HL-60 (cell line): ENCODE measurements at regions not wholly inside any gene's neighbourhood (a gene's known extent, or its start where the extent isn't known, plus 50 kb on each side); places are given as distances from the start of the nearest gene placed in this dataset.

Source experiments
- DNase-seq, 2 experiments: peaks; one replicate each; pipeline ENCODE4 v3.0.0-alpha.2; 2010 to 2020; ENCODE audit warnings: low read depth in 1 of 2, low spot score in 1 of 2
- H3K27ac ChIP-seq: fragments of 250-450 bp; sonication (Bioruptor Pico); replicated peaks from 2 replicates; pipeline ENCODE4 v1.5.1; 2020; ENCODE audit warnings: mild to moderate bottlenecking, moderate library complexity
- H3K27me3 ChIP-seq: fragments of 250-450 bp; sonication (Bioruptor Pico); 2 replicates; pipeline ENCODE4 v1.5.1; 2021; ENCODE audit warnings: mild to moderate bottlenecking, moderate library complexity; ENCODE audit not compliant: insufficient read depth, poor library complexity, severe bottlenecking
- H3K4me3 ChIP-seq: replicated peaks from 2 replicates; pipeline ENCODE4 v1.5.1; 2011; ENCODE audit warnings: mild to moderate bottlenecking, control low read depth, low read length; ENCODE audit not compliant: insufficient read depth
- CTCF ChIP-seq: IDR thresholded peaks from one replicate; pipeline ENCODE4 v1.5.1; 2011; ENCODE audit warnings: low read length, control low read depth, inconsistent platforms; ENCODE audit not compliant: insufficient read depth
- GABPA ChIP-seq: IDR thresholded peaks from 2 replicates; pipeline ENCODE4 v1.6.1; 2012; ENCODE audit warnings: low read depth
- POLR2AphosphoS5 ChIP-seq: IDR thresholded peaks from 2 replicates; pipeline ENCODE4 v1.6.1; 2012; ENCODE audit warnings: low read depth
- REST ChIP-seq: IDR thresholded peaks from 2 replicates; pipeline ENCODE4 v1.6.1; 2012; ENCODE audit warnings: low read depth; ENCODE audit not compliant: insufficient replicate concordance
- SPI1 ChIP-seq: IDR thresholded peaks from 2 replicates; pipeline ENCODE4 v1.6.1; 2012; ENCODE audit warnings: low read depth, mild to moderate bottlenecking, borderline replicate concordance

- no peak for DNase-seq
- no peak for TF ChIP-seq SPI1
- no peak for TF ChIP-seq POLR2AphosphoS5
- TF ChIP-seq REST = no peak
- TF ChIP-seq CTCF = no peak
- no peak for TF ChIP-seq GABPA
- Histone ChIP-seq H3K27me3 (no peaks in the 10 kb centered on the region), H3K27ac (no peak overlapping the region), H3K4me3 (no peak overlapping the region)
Measured at GRCh38 chr6:167695831-167696230, 130.9 kb upstream of the AFDN start.

- no peak overlapping the region for H3K27ac ChIP-seq
- no peak for DNase-seq
- TF ChIP-seq CTCF (no peak), SPI1 (no peak), GABPA (no peak), POLR2AphosphoS5 (no peak), REST (no peak)
- H3K4me3 ChIP-seq = no peak overlapping the region
- no peaks in the 10 kb centered on the region for H3K27me3 ChIP-seq
Measured at GRCh38 chr6:167696296-167696695, 130.4 kb upstream of the AFDN start.

- DNase-seq = no peak
Measured at GRCh38 chr6:167697316-167697715, 129.4 kb upstream of the AFDN start.

More at GRCh38 chr6:167697316-167697715, 129.4 kb upstream of the AFDN start:
- no peak overlapping the region for H3K27ac ChIP-seq
- H3K4me3 ChIP-seq = no peak overlapping the region
- H3K27me3 ChIP-seq = no peaks in the 10 kb centered on the region
- TF ChIP-seq REST (no peak), GABPA (no peak), CTCF (no peak), SPI1 (no peak), POLR2AphosphoS5 (no peak)
